Heart right ventricle (tissue), 16 donors: ENCODE measurements at regions not wholly inside any gene's neighbourhood (a gene's known extent, or its start where the extent isn't known, plus 50 kb on each side); places are given as distances from the start of the nearest gene placed in this dataset.

Experiments
- ATAC-seq, 8 donors: fragments of 200-7000 bp; cut with Tn5 transposase; one replicate each; pipeline ENCODE4 v1.9.1; 2020; ENCODE audit warnings: mild to moderate bottlenecking in 8 of 8, moderate library complexity in 8 of 8, moderate number of reproducible peaks in 1 of 8
- DNase-seq, 2 donors: peaks; one replicate each; pipeline ENCODE4 v3.0.0-alpha.2; 2020
- H3K27ac ChIP-seq, 10 donors: fragments of 200-600 bp; sonication (generic) in 2 of 10; one replicate each; pipeline versions ENCODE4 v1.5.0 to v1.8.0; 2020 to 2022; ENCODE audit warnings: mild to moderate bottlenecking in 3 of 10
- H3K27me3 ChIP-seq, 7 donors: fragments of 200-600 bp; one replicate each; pipeline ENCODE4 v1.8.0; 2021 to 2022; ENCODE audit warnings: mild to moderate bottlenecking in 2 of 7
- H3K36me3 ChIP-seq, 9 donors: fragments of 200-600 bp; sonication (generic) in 1 of 9; one replicate each; pipeline versions ENCODE4 v1.5.0 to v1.8.0; 2020 to 2022; ENCODE audit warnings: mild to moderate bottlenecking in 2 of 9
- H3K4me1 ChIP-seq, 9 donors: fragments of 200-600 bp; sonication (generic) in 1 of 9; one replicate each; pipeline versions ENCODE4 v1.5.0 to v1.8.0; 2020 to 2022; ENCODE audit warnings: mild to moderate bottlenecking in 4 of 9
- H3K4me3 ChIP-seq, 10 donors: fragments of 200-600 bp; sonication (generic) in 2 of 10; one replicate each; pipeline versions ENCODE4 v1.5.0 to v1.8.0; 2020 to 2022; ENCODE audit warnings: mild to moderate bottlenecking in 7 of 10, moderate library complexity in 2 of 10
- H3K9me3 ChIP-seq, 11 donors: fragments of 200-600 bp in 10 of 11; sonication (generic) in 2 of 11; one replicate each; pipeline versions ENCODE4 v1.5.0 to v1.8.0; 2013 to 2022; ENCODE audit warnings: mild to moderate bottlenecking in 2 of 11, control low read depth in 1 of 11, moderate library complexity in 1 of 11
- WGBS, 2 donors: extraction: QIAGEN DNeasy Blood & Tissue Kit; methylation state at CpG; one replicate each; pipeline ENCODE4 v1.1.7; 2013; ENCODE audit warnings: inconsistent platforms in 1 of 2; 5-methylcytosine and 5-hydroxymethylcytosine counted together
- intact Hi-C, 10 donors: fragments of 100-400 bp; cut with DNase I; formaldehyde crosslinking; loops; one replicate each; pipeline versions ENCODE4 v1.11.1 to v1.14.2; 2022
- TF ChIP-seq, protein P1 (sequence below), 9 donors: fragments of 200-600 bp; sonication (generic) in 2 of 9; IDR thresholded peaks; one replicate each; pipeline versions ENCODE4 v1.5.0 to v1.8.0; 2021 to 2022; ENCODE audit warnings: antibody characterized with exemption in 9 of 9, mild to moderate bottlenecking in 5 of 9, moderate library complexity in 1 of 9
- donor health status: Arrhythmogenic right ventricular cardiomyopathy.
- donor health status: ischemic (EF 13 %, LVEDD 7.1; RV severe dilation, severe dysfunction).
- donor health status: healthy with polysubstance abuse.
- donor health status: DM: no; HTN: yes; CAD: no.
- donor health status: DM: no; HTN: no; CAD: no.
- donor health status: ischemic (EF 25% LVEDD 6.9; RV normal size, moderate dysfunction).
- donor health status: ischemic (EF 25% LVEDD 5.7; RV mildly dilated, moderate dysfunction).
- donor health status: healthy.
- donor health status: DM: yes; HTN: yes; CAD: no.
- donor health status: Ischemic cardiomyopathy.
- donor health status: ischemic (EF 35%, LVEDD 5.7; RV mildly dilated, moderate dysfunction).
- donor health status: nonischemic (EF 11% LVEDD 7.7; RV severe dilation, severe dysfunction).
- donor health status: DM: yes; HTN: yes; CAD: no.
- donor health status: PGD.
- donor health status: ischemic (EF 29% LVEDD 5.4; RV normal size, mild dysfunction).
- donor health status: nonischemic (EF 23%, LVEDD 6.1; RV moderate dilation, normal function).

DNA sequence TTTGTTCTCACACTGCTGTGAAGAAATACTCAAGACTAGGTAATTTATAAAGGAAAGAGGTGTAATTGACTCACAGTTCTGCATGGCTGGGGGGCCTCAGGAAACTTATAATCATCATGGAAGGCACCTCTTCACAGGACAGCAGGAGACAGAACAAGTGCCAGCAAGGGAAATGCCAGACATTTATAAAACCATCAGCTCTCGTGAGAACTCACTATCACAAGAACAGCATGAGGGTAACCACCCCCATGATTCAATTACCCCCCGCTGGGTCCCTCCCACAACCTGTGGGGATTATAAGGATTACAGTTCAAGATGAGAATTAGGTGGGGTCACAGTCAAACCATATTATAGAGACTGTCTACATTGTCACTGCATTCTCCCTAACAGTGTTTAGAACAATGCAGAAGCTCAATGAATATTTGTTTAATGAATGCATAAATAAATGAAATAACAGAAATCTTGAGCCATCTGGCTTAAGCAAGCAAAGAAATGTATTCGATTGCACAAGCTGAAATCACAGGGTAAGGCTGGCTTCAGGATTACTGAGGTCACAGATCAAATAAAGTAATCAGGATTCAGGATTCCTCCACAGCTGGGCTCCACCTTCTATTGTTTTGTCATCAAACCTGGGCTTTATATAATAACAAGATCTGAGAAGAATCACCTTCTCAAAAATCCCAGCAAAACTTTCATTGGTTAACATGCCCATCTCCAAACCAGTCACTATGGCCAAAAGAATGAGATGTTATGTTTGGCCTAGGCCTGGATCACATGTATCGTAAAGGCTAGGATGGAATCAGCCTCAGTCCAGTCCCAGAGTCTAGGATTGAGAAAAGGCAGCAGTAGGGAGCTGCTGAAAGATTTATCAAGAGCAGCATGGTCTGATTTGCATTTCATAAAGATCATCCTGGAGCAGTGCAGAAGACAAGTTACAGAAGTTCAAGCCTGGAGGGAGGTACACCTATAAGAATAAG, 137.8 kb upstream of the UBASH3B start:
- WGBS, 2 donors = 83 to 84% methylated on average over 4 of the region's 4 CpGs
- no peaks in the 10 kb centered on the region for H3K9me3 ChIP-seq
- H3K4me1 ChIP-seq = no peaks in the 10 kb centered on the region
- ATAC-seq (no peak), DNase-seq (no peak)
- H3K36me3 ChIP-seq = no peaks in the 10 kb centered on the region
- no peak overlapping the region for H3K27ac ChIP-seq
- TF ChIP-seq, protein P1, sequence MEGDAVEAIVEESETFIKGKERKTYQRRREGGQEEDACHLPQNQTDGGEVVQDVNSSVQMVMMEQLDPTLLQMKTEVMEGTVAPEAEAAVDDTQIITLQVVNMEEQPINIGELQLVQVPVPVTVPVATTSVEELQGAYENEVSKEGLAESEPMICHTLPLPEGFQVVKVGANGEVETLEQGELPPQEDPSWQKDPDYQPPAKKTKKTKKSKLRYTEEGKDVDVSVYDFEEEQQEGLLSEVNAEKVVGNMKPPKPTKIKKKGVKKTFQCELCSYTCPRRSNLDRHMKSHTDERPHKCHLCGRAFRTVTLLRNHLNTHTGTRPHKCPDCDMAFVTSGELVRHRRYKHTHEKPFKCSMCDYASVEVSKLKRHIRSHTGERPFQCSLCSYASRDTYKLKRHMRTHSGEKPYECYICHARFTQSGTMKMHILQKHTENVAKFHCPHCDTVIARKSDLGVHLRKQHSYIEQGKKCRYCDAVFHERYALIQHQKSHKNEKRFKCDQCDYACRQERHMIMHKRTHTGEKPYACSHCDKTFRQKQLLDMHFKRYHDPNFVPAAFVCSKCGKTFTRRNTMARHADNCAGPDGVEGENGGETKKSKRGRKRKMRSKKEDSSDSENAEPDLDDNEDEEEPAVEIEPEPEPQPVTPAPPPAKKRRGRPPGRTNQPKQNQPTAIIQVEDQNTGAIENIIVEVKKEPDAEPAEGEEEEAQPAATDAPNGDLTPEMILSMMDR (IDR thresholded peaks at IDR 0.05) = no peak
- peaks cover 0 to 3% (median 0%) of the 10 kb centered on the region in 7 donors for H3K27me3 ChIP-seq
- H3K4me3 ChIP-seq = no peak overlapping the region
- intact Hi-C loops = loop anchor here in 1 of 10 donors (10.0 kb wide), 1 partner anchor 1193 kb away; no protein-coding TSS in a partner anchor

DNA sequence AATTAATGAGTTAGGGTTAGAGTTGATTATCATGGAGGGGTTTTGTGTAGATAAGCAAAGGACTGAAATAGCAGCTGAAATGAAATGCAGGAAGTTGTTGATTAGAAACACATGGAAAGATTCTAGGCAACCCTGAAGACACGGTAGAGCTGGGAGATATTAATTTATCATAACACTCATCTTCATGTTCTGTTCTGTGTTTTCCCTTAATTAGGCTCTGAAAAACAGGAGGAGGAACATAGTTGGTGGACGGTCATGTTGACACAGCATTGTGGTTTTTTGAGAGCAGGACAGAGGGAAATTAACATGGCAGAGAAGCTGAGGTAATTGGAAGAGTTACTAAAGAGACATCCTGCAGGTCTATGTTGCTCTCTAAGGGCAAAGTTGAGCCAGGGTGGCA, 138.8 kb upstream of the UBASH3B start:
- H3K4me1 ChIP-seq = no peaks in the 10 kb centered on the region
- 41 to 43% methylated on average over 2 of the region's 2 CpGs for WGBS, 2 donors
- no peak for DNase-seq
- H3K36me3 ChIP-seq = no peaks in the 10 kb centered on the region
- no peak overlapping the region for H3K27ac ChIP-seq
- H3K4me3 ChIP-seq = no peak overlapping the region
- TF ChIP-seq, protein P1 (IDR thresholded peaks at IDR 0.05) = no peak
- intact Hi-C loops = loop anchor here in 1 of 10 donors (10.0 kb wide), 1 partner anchor 1192 kb away; no protein-coding TSS in a partner anchor
- H3K27me3 ChIP-seq = peaks cover 0 to 3% (median 0%) of the 10 kb centered on the region in 7 donors
- ATAC-seq = no peak
- H3K9me3 ChIP-seq = no peaks in the 10 kb centered on the region

DNA sequence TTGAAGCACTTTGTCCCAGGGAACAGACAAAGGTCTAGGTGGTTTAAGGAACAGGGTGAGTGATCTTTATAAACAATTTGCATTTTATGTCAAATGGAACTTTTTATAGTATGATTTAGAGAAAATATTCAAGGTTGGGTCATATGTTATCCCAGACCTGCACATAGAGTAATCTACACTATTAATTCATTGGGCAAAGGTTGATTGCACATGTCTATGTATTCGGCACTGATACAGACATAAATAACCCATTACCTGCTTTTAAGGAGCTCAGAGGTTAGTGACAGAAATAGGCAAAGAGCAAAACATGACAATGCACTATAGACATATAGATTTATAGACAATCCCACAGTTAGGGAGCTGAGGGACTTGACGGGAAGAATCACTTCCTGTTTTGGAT, 141.5 kb upstream of the UBASH3B start:
- Histone ChIP-seq H3K27me3 (peaks cover 0 to 3% (median 0%) of the 10 kb centered on the region in 7 donors), H3K4me1 (no peaks in the 10 kb centered on the region), H3K36me3 (no peaks in the 10 kb centered on the region), H3K9me3 (no peaks in the 10 kb centered on the region), H3K4me3 (no peak overlapping the region), H3K27ac (no peak overlapping the region)
- 63 to 72% methylated on average over 2 of the region's 2 CpGs for WGBS, 2 donors
- ATAC-seq (no peak), DNase-seq (no peak)
- intact Hi-C loops = loop anchor here in 1 of 10 donors (10.0 kb wide), 1 partner anchor 1189 kb away; no protein-coding TSS in a partner anchor
- TF ChIP-seq, protein P1 (IDR thresholded peaks at IDR 0.05) = no peak

DNA sequence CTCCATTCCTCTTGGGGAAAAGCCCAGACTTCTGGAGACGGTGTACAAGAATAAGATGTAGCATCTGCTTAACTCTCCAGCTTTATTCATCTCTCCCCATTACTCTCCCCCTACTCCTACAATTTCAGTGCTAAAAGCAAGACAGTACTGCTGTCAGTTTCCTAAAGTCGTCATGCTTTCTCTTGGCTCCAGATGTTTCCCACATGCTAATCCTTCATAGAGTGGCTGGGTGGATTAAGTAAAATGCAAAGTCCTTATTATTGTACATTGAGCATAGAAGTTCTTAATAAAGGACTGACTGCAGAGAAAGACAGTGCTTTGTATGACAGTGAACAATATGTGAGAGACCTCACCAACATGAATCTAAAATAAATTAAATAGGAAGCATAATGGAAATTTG, 142.2 kb upstream of the UBASH3B start:
- 57 to 64% methylated on average over 2 of the region's 2 CpGs for WGBS, 2 donors
- H3K36me3 ChIP-seq = no peaks in the 10 kb centered on the region
- TF ChIP-seq, protein P1 (IDR thresholded peaks at IDR 0.05) = no peak
- H3K4me1 ChIP-seq = no peaks in the 10 kb centered on the region
- DNase-seq (no peak), ATAC-seq (no peak)
- intact Hi-C loops = loop anchor here in 1 of 10 donors (10.0 kb wide), 1 partner anchor 1189 kb away; no protein-coding TSS in a partner anchor
- no peak overlapping the region for H3K4me3 ChIP-seq
- no peak overlapping the region for H3K27ac ChIP-seq
- H3K9me3 ChIP-seq = no peaks in the 10 kb centered on the region
- peaks cover 0 to 3% (median 0%) of the 10 kb centered on the region in 7 donors for H3K27me3 ChIP-seq
